SK-N-SH (cell line): ENCODE measurements at regions not wholly inside any gene's neighbourhood (a gene's known extent, or its start where the extent isn't known, plus 50 kb on each side); places are given as distances from the start of the nearest gene placed in this dataset.

ENCODE experiments used
- CTCF ChIA-PET: fragments of 300-600, 350-600 bp; formaldehyde crosslinking; extraction: SDS; loops from one replicate; lab custom pipeline; 2021; lab: Yijun Ruan, JAX
- POLR2A ChIA-PET: fragments of 350-600 bp; sonication (Branson Sonifier 250); formaldehyde crosslinking; extraction: SDS; loops from one replicate; lab custom pipeline; 2020; ENCODE audit warnings: antibody characterized with exemption, inconsistent platforms; lab: Yijun Ruan, JAX
- DNase-seq: peaks from one replicate; pipeline ENCODE4 v3.0.0; 2012
- H2AFZ ChIP-seq: fragments of 200-600 bp; sonication (generic); 2 replicates; pipeline ENCODE4 v1.8.1; 2016; ENCODE audit warnings: antibody characterized with exemption, mild to moderate bottlenecking, low read depth
- H3F3A ChIP-seq: fragments of 200-600 bp; sonication (generic); replicated peaks from 2 replicates; pipeline ENCODE3; 2016; ENCODE audit warnings: antibody characterized with exemption, mild to moderate bottlenecking; ENCODE audit not compliant: insufficient read depth
- H3K27ac ChIP-seq, 2 experiments: fragments of 200-500 bp in 1 of 2; fragments of 200-600 bp in 1 of 2; sonication (Bioruptor generic) in 1 of 2; sonication (generic), shearing (Covaris generic) in 1 of 2; 2 replicates each; pipeline versions ENCODE4 v1.5.1 to v1.6.1; 2014 to 2016; ENCODE audit warnings: low read depth in 2 of 2, inconsistent platforms in 1 of 2, low read length in 1 of 2, mild to moderate bottlenecking in 1 of 2, mixed read lengths in 1 of 2
- H3K27me3 ChIP-seq: fragments of 200-600 bp; sonication (generic), shearing (Covaris generic); 2 replicates; pipeline ENCODE4 v1.6.1; 2016; ENCODE audit warnings: mixed run types; ENCODE audit not compliant: insufficient read depth
- H3K36me3 ChIP-seq, 2 experiments: fragments of 200-500 bp in 1 of 2; fragments of 200-600 bp in 1 of 2; sonication (Bioruptor generic) in 1 of 2; sonication (generic) in 1 of 2; replicated peaks in 1 of 2; 2 replicates each; pipeline versions ENCODE3 to v1.5.1; 2014 to 2016; ENCODE audit warnings: low read length in 1 of 2, mild to moderate bottlenecking in 1 of 2; ENCODE audit not compliant: insufficient read depth in 2 of 2, control insufficient read depth in 1 of 2
- H3K4me1 ChIP-seq, 2 experiments: fragments of 200-500 bp in 1 of 2; fragments of 200-600 bp in 1 of 2; sonication (Bioruptor generic) in 1 of 2; sonication (generic), shearing (Covaris generic) in 1 of 2; 2 replicates each; pipeline versions ENCODE4 v1.5.1 to v1.6.1; 2014 to 2016; ENCODE audit warnings: low read depth in 1 of 2, low read length in 1 of 2, mixed run types in 1 of 2; ENCODE audit not compliant: insufficient read depth in 2 of 2, control insufficient read depth in 1 of 2
- H3K4me2 ChIP-seq: fragments of 200-600 bp; sonication (generic), shearing (Covaris generic); 2 replicates; pipeline ENCODE4 v1.6.1; 2017; ENCODE audit warnings: mixed run types
- H3K4me3 ChIP-seq, 2 experiments: fragments of 200-500 bp in 1 of 2; fragments of 200-600 bp in 1 of 2; sonication (Bioruptor generic) in 1 of 2; sonication (generic), shearing (Covaris generic) in 1 of 2; 2 replicates each; pipeline versions ENCODE4 v1.5.1 to v1.8.1; 2014 to 2016; ENCODE audit warnings: low read depth in 2 of 2, inconsistent platforms in 1 of 2, low read length in 1 of 2, mild to moderate bottlenecking in 1 of 2, mixed read lengths in 1 of 2, moderate library complexity in 1 of 2
- H3K79me2 ChIP-seq: fragments of 200-600 bp; sonication (generic); 2 replicates; pipeline ENCODE4 v1.8.1; 2017; ENCODE audit warnings: mild to moderate bottlenecking; ENCODE audit not compliant: insufficient read depth
- H3K9ac ChIP-seq: fragments of 200-600 bp; sonication (generic); 2 replicates; pipeline ENCODE4 v1.6.1; 2017; ENCODE audit warnings: mixed run types
- H3K9me2 ChIP-seq: fragments of 200-600 bp; sonication (generic); 2 replicates; pipeline ENCODE4 v1.6.1; 2017; ENCODE audit warnings: mixed run types
- H3K9me3 ChIP-seq: fragments of 200-600 bp; sonication (generic); 2 replicates; pipeline ENCODE4 v1.6.1; 2017; ENCODE audit warnings: mixed run types, mild to moderate bottlenecking, moderate library complexity
- H4K20me1 ChIP-seq: fragments of 200-600 bp; sonication (generic); 2 replicates; pipeline ENCODE4 v1.6.1; 2017; ENCODE audit warnings: mild to moderate bottlenecking, mixed run types; ENCODE audit not compliant: insufficient read depth
- CTCF ChIP-seq: fragments of 200-600 bp; sonication (generic); IDR thresholded peaks from 2 replicates; pipeline ENCODE4 v1.6.1; 2017; ENCODE audit warnings: antibody characterized with exemption, mild to moderate bottlenecking, moderate library complexity
- ELF1 ChIP-seq: IDR thresholded peaks from 2 replicates; pipeline ENCODE4 v1.4.0; 2012
- FOSL2 ChIP-seq: IDR thresholded peaks from 2 replicates; pipeline ENCODE4 v1.4.0; 2012; ENCODE audit warnings: low read depth, mild to moderate bottlenecking, moderate library complexity, borderline replicate concordance
- FOXJ3 ChIP-seq: sonication (generic); formaldehyde crosslinking; IDR thresholded peaks from 2 replicates; pipeline ENCODE4 v1.5.1; 2020; ENCODE audit warnings: mild to moderate bottlenecking, missing genetic modification reagents
- FOXM1 ChIP-seq: IDR thresholded peaks from 2 replicates; pipeline ENCODE4 v1.4.0; 2012; ENCODE audit warnings: low read depth, mild to moderate bottlenecking
- GATA2 ChIP-seq: sonication (generic); formaldehyde crosslinking; IDR thresholded peaks from 2 replicates; pipeline ENCODE4 v1.5.0; 2020; ENCODE audit warnings: mild to moderate bottlenecking, missing genetic modification reagents
- IRF3 ChIP-seq: fragments of 150-350 bp; IDR thresholded peaks from 2 replicates; pipeline ENCODE4 v1.6.1; 2016; ENCODE audit warnings: mild to moderate bottlenecking, low read depth, low read length
- MXI1 ChIP-seq: IDR thresholded peaks from 2 replicates; pipeline ENCODE4 v1.6.1; 2012; ENCODE audit warnings: mild to moderate bottlenecking, low read depth, low read length, improper control_type of control experiment
- RCOR1 ChIP-seq: fragments of 150-350 bp; IDR thresholded peaks from 2 replicates; pipeline ENCODE4 v1.6.1; 2017; ENCODE audit warnings: antibody characterized with exemption, low read length
- WGBS: methylation state at CpG from one replicate; pipeline ENCODE4 v1.1.6; 2017; ENCODE audit warnings: low lambda C conversion rate; 5-methylcytosine and 5-hydroxymethylcytosine counted together

GRCh38 chr2:18787726-18788125 is 198.4 kb upstream of the NT5C1B start:
- Histone ChIP-seq H3K27ac (peak overlapping the region in 1 of 2 experiments; percentile 48; a peak in 2 of 4 replicates), H3K27me3 (no peaks in the 10 kb centered on the region), H4K20me1 (no peaks in the 10 kb centered on the region), H3K36me3 (peaks cover 0 to 5% of the 10 kb centered on the region in 2 experiments), H3K9ac (no peak overlapping the region), H3F3A (peaks cover 19% of the 10 kb centered on the region), H3K4me2 (no peak overlapping the region), H3K9me3 (no peaks in the 10 kb centered on the region), H2AFZ (no peak overlapping the region), H3K9me2 (no peaks in the 10 kb centered on the region), H3K4me1 (peaks cover 12 to 26% of the 10 kb centered on the region in 2 experiments), H3K4me3 (no peak overlapping the region), H3K79me2 (no peaks in the 10 kb centered on the region)
- CTCF ChIA-PET = interaction anchor here (1.7 kb wide), 1 partner anchor 267 kb away, joined by 4 read pairs; no protein-coding TSS in a partner anchor
- POLR2A ChIA-PET = no interaction called here
- WGBS = 70% methylated on average over 2 of the region's 2 CpGs
- TF ChIP-seq FOSL2 (peak; percentile 17; the same call in 1 of the 2 replicates), ELF1 (no peak), CTCF (0 out of 2 replicates have a peak, but pooled peaks have one; percentile 25), RCOR1 (no peak), FOXM1 (no peak)
- DNase-seq = no peak

GRCh38 chr2:18784245-18784644 is 194.9 kb upstream of the NT5C1B start:
- no peaks in the 10 kb centered on the region for H3K79me2 ChIP-seq
- no peak overlapping the region for H3K27ac ChIP-seq
- 89% methylated on average over 2 of the region's 2 CpGs for WGBS
- H3K27me3 ChIP-seq = no peaks in the 10 kb centered on the region
- H3F3A ChIP-seq = peaks cover 17% of the 10 kb centered on the region
- no peaks in the 10 kb centered on the region for H3K9me3 ChIP-seq
- H3K4me1 ChIP-seq = peaks cover 2 to 23% of the 10 kb centered on the region in 2 experiments; a peak in 3 of 4 replicates
- POLR2A ChIA-PET = no interaction called here
- H2AFZ ChIP-seq = no peak overlapping the region
- H3K9ac ChIP-seq = no peak overlapping the region
- no peak for DNase-seq
- CTCF ChIA-PET = no interaction called here
- H4K20me1 ChIP-seq = no peaks in the 10 kb centered on the region
- TF ChIP-seq GATA2 (CRISPR knock-in tag) (no peak), FOXJ3 (CRISPR knock-in tag) (no peak), RCOR1 (no peak), MXI1 (no peak), IRF3 (no peak)
- no peaks in the 10 kb centered on the region for H3K9me2 ChIP-seq
- no peak overlapping the region for H3K4me3 ChIP-seq
- H3K4me2 ChIP-seq = no peak overlapping the region
- peaks cover 0 to 5% of the 10 kb centered on the region in 2 experiments for H3K36me3 ChIP-seq
